Osteocyte (in vitro differentiated cells): ENCODE measurements at regions not wholly inside any gene's neighbourhood (a gene's known extent, or its start where the extent isn't known, plus 50 kb on each side); places are given as distances from the start of the nearest gene placed in this dataset.

Experiments
- DNase-seq: peaks from one replicate; pipeline ENCODE4 v3.0.0; 2021; ENCODE audit warnings: mixed read lengths; ENCODE audit not compliant: unreplicated experiment; ENCODE audit errors: extremely low spot score
- H3K27ac Mint-ChIP-seq: one replicate; pipeline ENCODE4 v1.8.0; 2021; ENCODE audit warnings: mild to moderate bottlenecking, mixed read lengths; ENCODE audit not compliant: unreplicated experiment
- H3K27me3 Mint-ChIP-seq: one replicate; pipeline ENCODE4 v1.8.0; 2021; ENCODE audit warnings: mixed read lengths; ENCODE audit not compliant: unreplicated experiment
- H3K36me3 Mint-ChIP-seq: one replicate; pipeline ENCODE4 v1.8.0; 2021; ENCODE audit warnings: mixed read lengths; ENCODE audit not compliant: unreplicated experiment
- H3K4me1 Mint-ChIP-seq: one replicate; pipeline ENCODE4 v1.8.0; 2021; ENCODE audit warnings: mixed read lengths; ENCODE audit not compliant: unreplicated experiment
- H3K4me3 Mint-ChIP-seq: one replicate; pipeline ENCODE4 v1.8.0; 2021; ENCODE audit warnings: mild to moderate bottlenecking, moderate library complexity, mixed read lengths; ENCODE audit not compliant: unreplicated experiment
- H3K9me3 Mint-ChIP-seq: one replicate; pipeline ENCODE4 v1.8.0; 2021; ENCODE audit warnings: mixed read lengths; ENCODE audit not compliant: unreplicated experiment
- CTCF ChIP-seq: fragments of 200-600 bp; sonication (generic); IDR thresholded peaks from 2 replicates; pipeline ENCODE4 v1.5.0; 2021; ENCODE audit warnings: antibody characterized with exemption, mild to moderate bottlenecking, moderate library complexity

GRCh38 chr7:51593628-51594027, 277.0 kb upstream of the COBL start:
- Mint-ChIP-seq H3K36me3 (no peaks in the 10 kb centered on the region), H3K27ac (no peak overlapping the region), H3K4me3 (no peak overlapping the region), H3K4me1 (no peaks in the 10 kb centered on the region), H3K9me3 (peaks cover 33% of the 10 kb centered on the region), H3K27me3 (no peaks in the 10 kb centered on the region)
- DNase-seq, result no peak
- no peak for TF ChIP-seq CTCF

- no peaks in the 10 kb centered on the region for H3K4me1 Mint-ChIP-seq
- no peaks in the 10 kb centered on the region for H3K36me3 Mint-ChIP-seq
- no peak overlapping the region for H3K4me3 Mint-ChIP-seq
- no peak for TF ChIP-seq CTCF
- H3K27ac Mint-ChIP-seq, result no peak overlapping the region
- DNase-seq, result no peak
- peaks cover 32% of the 10 kb centered on the region for H3K9me3 Mint-ChIP-seq
- H3K27me3 Mint-ChIP-seq, result no peaks in the 10 kb centered on the region
Observed at GRCh38 chr7:51592842-51593599, 276.4 kb upstream of the COBL start.

- Mint-ChIP-seq H3K27me3 (no peaks in the 10 kb centered on the region), H3K9me3 (peaks cover 30% of the 10 kb centered on the region), H3K36me3 (no peaks in the 10 kb centered on the region), H3K4me1 (no peaks in the 10 kb centered on the region), H3K27ac (no peak overlapping the region), H3K4me3 (no peak overlapping the region)
- no peak for TF ChIP-seq CTCF
- no peak for DNase-seq
Observed at GRCh38 chr7:51591223-51591622, 274.6 kb upstream of the COBL start.

GRCh38 chr7:51590746-51591145, 274.1 kb upstream of the COBL start:
- no peaks in the 10 kb centered on the region for H3K4me1 Mint-ChIP-seq
- no peak for DNase-seq
- H3K9me3 Mint-ChIP-seq, result peaks cover 30% of the 10 kb centered on the region
- H3K27me3 Mint-ChIP-seq, result no peaks in the 10 kb centered on the region
- H3K4me3 Mint-ChIP-seq, result no peak overlapping the region
- no peaks in the 10 kb centered on the region for H3K36me3 Mint-ChIP-seq
- H3K27ac Mint-ChIP-seq, result no peak overlapping the region
- no peak for TF ChIP-seq CTCF

- H3K4me1 Mint-ChIP-seq, result no peaks in the 10 kb centered on the region
- H3K27me3 Mint-ChIP-seq, result no peaks in the 10 kb centered on the region
- H3K36me3 Mint-ChIP-seq, result no peaks in the 10 kb centered on the region
- peaks cover 30% of the 10 kb centered on the region for H3K9me3 Mint-ChIP-seq
- no peak overlapping the region for H3K27ac Mint-ChIP-seq
- DNase-seq, result no peak
- H3K4me3 Mint-ChIP-seq, result no peak overlapping the region
- no peak for TF ChIP-seq CTCF
Observed at GRCh38 chr7:51589111-51589510, 272.5 kb upstream of the COBL start.
